Spleen (tissue), 11 donors: ENCODE measurements at regions not wholly inside any gene's neighbourhood (a gene's known extent, or its start where the extent isn't known, plus 50 kb on each side); places are given as distances from the start of the nearest gene placed in this dataset.

Experiments used
- DNase-seq: peaks from one replicate; pipeline ENCODE4 v3.0.0-alpha.2; 2020
- H3K27ac ChIP-seq, 8 donors: fragments of 200-600 bp; sonication (generic) in 7 of 8; 1 replicate in 4 of 8; 2 replicates in 4 of 8; pipeline versions ENCODE4 v1.5.0 to v1.8.0; 2016 to 2021; ENCODE audit warnings: inconsistent platforms in 4 of 8, mild to moderate bottlenecking in 4 of 8, moderate library complexity in 1 of 8
- H3K27me3 ChIP-seq, 7 donors: fragments of 200-600 bp; sonication (generic) in 6 of 7; replicated peaks in 1 of 7; 1 replicate in 4 of 7; 2 replicates in 3 of 7; pipeline versions ENCODE4 v1.5.0 to v1.8.0; 2016 to 2021; ENCODE audit warnings: inconsistent platforms in 3 of 7, mild to moderate bottlenecking in 1 of 7
- H3K36me3 ChIP-seq, 6 donors: fragments of 200-600 bp; sonication (generic) in 5 of 6; 1 replicate in 4 of 6; 2 replicates in 2 of 6; pipeline versions ENCODE4 v1.5.0 to v1.8.0; 2016 to 2021; ENCODE audit warnings: inconsistent platforms in 2 of 6
- H3K4me1 ChIP-seq, 6 donors: fragments of 200-600 bp; sonication (generic) in 5 of 6; 1 replicate in 3 of 6; 2 replicates in 3 of 6; pipeline versions ENCODE4 v1.5.0 to v1.8.0; 2016 to 2021; ENCODE audit warnings: inconsistent platforms in 3 of 6
- H3K4me3 ChIP-seq, 8 donors: fragments of 200-600 bp; sonication (generic) in 7 of 8; 1 replicate in 4 of 8; 2 replicates in 4 of 8; pipeline versions ENCODE4 v1.5.0 to v1.8.0; 2016 to 2021; ENCODE audit warnings: inconsistent platforms in 4 of 8, mild to moderate bottlenecking in 4 of 8, moderate library complexity in 2 of 8
- H3K9me3 ChIP-seq, 8 donors: fragments of 200-600 bp; sonication (generic) in 7 of 8; 1 replicate in 4 of 8; 2 replicates in 4 of 8; pipeline versions ENCODE4 v1.5.0 to v1.8.0; 2016 to 2021; ENCODE audit warnings: inconsistent platforms in 4 of 8
- CTCF ChIP-seq, 11 experiments: fragments of 200-600 bp in 7 of 11; fragments of 450-650 bp in 4 of 11; sonication (generic) in 4 of 11; IDR thresholded peaks in 8 of 11; conservative IDR thresholded peaks in 3 of 11; 1 replicate in 7 of 11; 2 replicates in 4 of 11; pipeline versions ENCODE4 v1.4.0 to v1.8.0; 2016 to 2021; ENCODE audit warnings: antibody characterized with exemption in 11 of 11, inconsistent platforms in 4 of 11, mild to moderate bottlenecking in 1 of 11
- POLR2A ChIP-seq, 3 donors: fragments of 450-650 bp; IDR thresholded peaks; one replicate each; pipeline ENCODE4 v1.5.1; 2017; ENCODE audit warnings: antibody characterized with exemption in 3 of 3, mild to moderate bottlenecking in 1 of 3
- POLR2AphosphoS5 ChIP-seq, 3 donors: sonication (generic); formaldehyde crosslinking; IDR thresholded peaks; one replicate each; pipeline ENCODE4 v1.5.1; 2017; ENCODE audit warnings: antibody characterized with exemption in 3 of 3
- WGBS, 5 donors: extraction: QIAGEN DNeasy Blood & Tissue Kit in 3 of 5; methylation state at CpG; one replicate each; pipeline versions ENCODE4 v1.1.5 to v1.1.7; 2013 to 2018; 5-methylcytosine and 5-hydroxymethylcytosine counted together
- intact Hi-C: fragments of 100-400 bp; cut with DNase I; formaldehyde crosslinking; loops from one replicate; pipeline ENCODE4 v1.15.0; 2023; ENCODE audit warnings: low total_unique reads
- donor health status: healthy with polysubstance abuse.
- donor health status: DM: no; HTN: no; CAD: no; lungs with moderate emphysema.
- donor health status: DM: no; HTN: no; CAD: no.
- donor health status: Bipolar disorder and iron deficiency.
- donor health status: healthy.
- donor health status: DM: no; HTN: no; CAD: no.
- donor health status: DM: yes; HTN: yes; CAD: no.

GRCh38 chr13:99698816-99699099 lies 197.5 kb downstream of the TM9SF2 start:
- no peak overlapping the region for H3K27ac ChIP-seq
- intact Hi-C loops = no loop called here
- no peaks in the 10 kb centered on the region for H3K36me3 ChIP-seq
- no peak for TF ChIP-seq POLR2AphosphoS5 (IDR thresholded peaks at IDR 0.05)
- no peak for TF ChIP-seq CTCF (IDR thresholded peaks at IDR 0.05 in 8 of 11, conservative IDR thresholded peaks at IDR 0.05 in 3 of 11)
- no peak for TF ChIP-seq POLR2A (IDR thresholded peaks at IDR 0.05)
- H3K27me3 ChIP-seq = no peaks in the 10 kb centered on the region
- H3K4me1 ChIP-seq = no peaks in the 10 kb centered on the region
- no peaks in the 10 kb centered on the region for H3K9me3 ChIP-seq
- 84 to 92% (median 89%) methylated on average over 3 of the region's 3 CpGs for WGBS, 5 donors
- no peak overlapping the region for H3K4me3 ChIP-seq
- DNase-seq = no peak

GRCh38 chr13:99698010-99698815 lies 196.9 kb downstream of the TM9SF2 start:
- Histone ChIP-seq H3K36me3 (no peaks in the 10 kb centered on the region), H3K4me3 (no peak overlapping the region), H3K27ac (no peak overlapping the region), H3K27me3 (no peaks in the 10 kb centered on the region), H3K9me3 (no peaks in the 10 kb centered on the region), H3K4me1 (no peaks in the 10 kb centered on the region)
- no peak for TF ChIP-seq CTCF (IDR thresholded peaks at IDR 0.05 in 8 of 11, conservative IDR thresholded peaks at IDR 0.05 in 3 of 11)
- no peak for TF ChIP-seq POLR2AphosphoS5 (IDR thresholded peaks at IDR 0.05)
- TF ChIP-seq POLR2A (IDR thresholded peaks at IDR 0.05) = no peak
- no peak for DNase-seq
- WGBS, 5 donors = 71 to 85% (median 83%) methylated on average over 8 of the region's 8 CpGs
- intact Hi-C loops = no loop called here

GRCh38 chr13:99695857-99696256 lies 194.6 kb downstream of the TM9SF2 start:
- DNase-seq = no peak
- Histone ChIP-seq H3K27me3 (no peaks in the 10 kb centered on the region), H3K9me3 (no peaks in the 10 kb centered on the region), H3K27ac (no peak overlapping the region), H3K4me3 (no peak overlapping the region), H3K4me1 (no peaks in the 10 kb centered on the region), H3K36me3 (no peaks in the 10 kb centered on the region)
- TF ChIP-seq POLR2AphosphoS5 (IDR thresholded peaks at IDR 0.05) (no peak), CTCF (IDR thresholded peaks at IDR 0.05 in 8 of 11, conservative IDR thresholded peaks at IDR 0.05 in 3 of 11) (no peak), POLR2A (IDR thresholded peaks at IDR 0.05) (no peak)
- WGBS, 5 donors = 84 to 95% (median 89%) methylated on average over 3 of the region's 3 CpGs
- intact Hi-C loops = no loop called here

- DNase-seq = no peak
- Histone ChIP-seq H3K4me1 (no peaks in the 10 kb centered on the region), H3K27me3 (no peaks in the 10 kb centered on the region), H3K36me3 (no peaks in the 10 kb centered on the region), H3K9me3 (no peaks in the 10 kb centered on the region), H3K27ac (no peak overlapping the region), H3K4me3 (no peak overlapping the region)
- TF ChIP-seq CTCF (IDR thresholded peaks at IDR 0.05 in 8 of 11, conservative IDR thresholded peaks at IDR 0.05 in 3 of 11) = no peak
- no peak for TF ChIP-seq POLR2A (IDR thresholded peaks at IDR 0.05)
- TF ChIP-seq POLR2AphosphoS5 (IDR thresholded peaks at IDR 0.05) = no peak
- 82 to 85% (median 83%) methylated on average over 11 of the region's 11 CpGs for WGBS, 5 donors
- intact Hi-C loops = no loop called here
Measured at GRCh38 chr13:99693852-99694611, 192.8 kb downstream of the TM9SF2 start.
